Suprapubic skin (tissue), 3 donors: ENCODE measurements at regions not wholly inside any gene's neighbourhood (a gene's known extent, or its start where the extent isn't known, plus 50 kb on each side); places are given as distances from the start of the nearest gene placed in this dataset.

Experiments used
- EP300 ChIP-seq: sonication (generic); formaldehyde crosslinking; IDR thresholded peaks from one replicate; pipeline ENCODE4 v1.6.1; 2017; ENCODE audit warnings: antibody characterized with exemption
- TF ChIP-seq, protein P1 (sequence below), 2 donors: fragments of 200-600 bp in 1 of 2; fragments of 450-650 bp in 1 of 2; sonication (generic) in 1 of 2; IDR thresholded peaks; one replicate each; pipeline ENCODE4 v1.5.1; 2016 to 2019; ENCODE audit warnings: antibody characterized with exemption in 2 of 2, mild to moderate bottlenecking in 1 of 2, moderate library complexity in 1 of 2

DNA sequence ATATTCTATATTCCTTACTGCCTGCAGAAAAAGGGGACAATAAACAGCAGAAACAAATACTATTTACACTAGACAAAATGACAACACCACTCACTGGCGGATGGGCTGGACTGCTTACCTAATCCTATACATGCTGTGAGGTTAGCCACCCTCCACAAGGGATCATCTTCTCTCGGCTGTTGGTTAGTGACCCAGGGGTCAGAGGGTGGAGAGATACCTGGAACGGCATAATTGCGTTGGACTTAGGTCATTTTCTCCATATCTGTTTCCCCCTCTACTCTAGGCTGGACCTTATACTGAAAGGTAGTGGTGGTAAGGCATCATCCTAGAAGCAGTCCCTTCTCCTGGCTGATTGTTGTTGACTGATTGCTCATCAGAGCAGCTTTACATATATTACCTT is 286.8 kb upstream of the UGT8 start:
- no peak for TF ChIP-seq EP300
- TF ChIP-seq, protein P1, sequence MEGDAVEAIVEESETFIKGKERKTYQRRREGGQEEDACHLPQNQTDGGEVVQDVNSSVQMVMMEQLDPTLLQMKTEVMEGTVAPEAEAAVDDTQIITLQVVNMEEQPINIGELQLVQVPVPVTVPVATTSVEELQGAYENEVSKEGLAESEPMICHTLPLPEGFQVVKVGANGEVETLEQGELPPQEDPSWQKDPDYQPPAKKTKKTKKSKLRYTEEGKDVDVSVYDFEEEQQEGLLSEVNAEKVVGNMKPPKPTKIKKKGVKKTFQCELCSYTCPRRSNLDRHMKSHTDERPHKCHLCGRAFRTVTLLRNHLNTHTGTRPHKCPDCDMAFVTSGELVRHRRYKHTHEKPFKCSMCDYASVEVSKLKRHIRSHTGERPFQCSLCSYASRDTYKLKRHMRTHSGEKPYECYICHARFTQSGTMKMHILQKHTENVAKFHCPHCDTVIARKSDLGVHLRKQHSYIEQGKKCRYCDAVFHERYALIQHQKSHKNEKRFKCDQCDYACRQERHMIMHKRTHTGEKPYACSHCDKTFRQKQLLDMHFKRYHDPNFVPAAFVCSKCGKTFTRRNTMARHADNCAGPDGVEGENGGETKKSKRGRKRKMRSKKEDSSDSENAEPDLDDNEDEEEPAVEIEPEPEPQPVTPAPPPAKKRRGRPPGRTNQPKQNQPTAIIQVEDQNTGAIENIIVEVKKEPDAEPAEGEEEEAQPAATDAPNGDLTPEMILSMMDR (IDR thresholded peaks at IDR 0.05) = no peak
